GM12874 (cell line): ENCODE measurements at regions not wholly inside any gene's neighbourhood (a gene's known extent, or its start where the extent isn't known, plus 50 kb on each side); places are given as distances from the start of the nearest gene placed in this dataset.

Source experiments
- CTCF ChIP-seq: IDR thresholded peaks from 2 replicates; pipeline ENCODE4 v1.5.1; 2011; ENCODE audit warnings: low read depth, mild to moderate bottlenecking, control low read depth, low read length, moderate library complexity; ENCODE audit not compliant: insufficient read depth

GRCh38 chr4:30941641-30942040, 221.5 kb downstream of the PCDH7 start:
- TF ChIP-seq CTCF = no peak

GRCh38 chr4:30943356-30943755, 223.2 kb downstream of the PCDH7 start:
- TF ChIP-seq CTCF = no peak

- no peak for TF ChIP-seq CTCF
Observed at GRCh38 chr4:30945586-30945985, 225.4 kb downstream of the PCDH7 start.

GRCh38 chr4:30946288-30946687, 226.1 kb downstream of the PCDH7 start:
- TF ChIP-seq CTCF = no peak

- TF ChIP-seq CTCF = no peak
Observed at GRCh38 chr4:30948653-30949052, 228.5 kb downstream of the PCDH7 start.

- TF ChIP-seq CTCF = no peak
Observed at GRCh38 chr4:30950737-30951136, 230.6 kb downstream of the PCDH7 start.

GRCh38 chr4:30952526-30953219, 232.5 kb downstream of the PCDH7 start:
- no peak for TF ChIP-seq CTCF
